ENCODE measurements at regions not wholly inside any gene's neighbourhood (a gene's known extent, or its start where the extent isn't known, plus 50 kb on each side); places are given as distances from the start of the nearest gene placed in this dataset.

DNA sequence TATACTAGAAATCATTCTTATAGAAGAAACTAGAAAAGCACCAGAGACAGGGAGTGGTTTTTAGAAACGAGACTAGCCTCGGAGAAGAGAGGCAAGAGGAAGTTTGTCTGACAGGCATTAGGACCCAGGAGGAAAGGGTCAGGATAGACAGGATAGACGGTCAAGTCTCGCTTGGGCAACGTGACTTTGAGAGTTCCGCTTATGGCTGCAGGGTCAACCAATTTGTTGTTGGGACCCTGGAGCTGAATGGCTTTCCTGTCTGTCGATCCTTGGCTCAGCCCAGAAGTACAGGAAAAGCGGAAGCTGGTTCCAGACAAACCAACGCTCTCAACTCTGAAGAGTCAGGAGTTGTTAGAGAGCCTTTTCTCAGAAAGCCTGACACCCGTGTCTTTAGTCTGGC is 191.2 kb downstream of the FZD1 start:
- no peak overlapping the region for H3K4me3 ChIP-seq (ENCODE audit: low read depth, low read length)
- POLR2A ChIA-PET: no interaction called here
- TF ChIP-seq, protein P1, sequence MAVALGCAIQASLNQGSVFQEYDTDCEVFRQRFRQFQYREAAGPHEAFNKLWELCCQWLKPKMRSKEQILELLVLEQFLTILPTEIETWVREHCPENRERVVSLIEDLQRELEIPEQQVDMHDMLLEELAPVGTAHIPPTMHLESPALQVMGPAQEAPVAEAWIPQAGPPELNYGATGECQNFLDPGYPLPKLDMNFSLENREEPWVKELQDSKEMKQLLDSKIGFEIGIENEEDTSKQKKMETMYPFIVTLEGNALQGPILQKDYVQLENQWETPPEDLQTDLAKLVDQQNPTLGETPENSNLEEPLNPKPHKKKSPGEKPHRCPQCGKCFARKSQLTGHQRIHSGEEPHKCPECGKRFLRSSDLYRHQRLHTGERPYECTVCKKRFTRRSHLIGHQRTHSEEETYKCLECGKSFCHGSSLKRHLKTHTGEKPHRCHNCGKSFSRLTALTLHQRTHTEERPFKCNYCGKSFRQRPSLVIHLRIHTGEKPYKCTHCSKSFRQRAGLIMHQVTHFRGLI (tag by site-specific recombination; IDR thresholded peaks at IDR 0.05): no peak
- TF ChIP-seq OSR2 (tag by site-specific recombination; IDR thresholded peaks at IDR 0.05) (no peak), ZFHX2 (tag by site-specific recombination; conservative IDR thresholded peaks at IDR 0.05) (no peak), ZNF366 (tag by site-specific recombination; conservative IDR thresholded peaks at IDR 0.05) (no peak), ZNF16 (tag by site-specific recombination; IDR thresholded peaks at IDR 0.05; ENCODE audit: low read depth) (no peak), ZNF530 (tag by site-specific recombination; IDR thresholded peaks at IDR 0.05; ENCODE audit: low read depth) (no peak), ZNF624 (tag by site-specific recombination; IDR thresholded peaks at IDR 0.05) (no peak), ZBTB48 (tag by site-specific recombination; IDR thresholded peaks at IDR 0.05) (no peak), BCL11B (tag by site-specific recombination; IDR thresholded peaks at IDR 0.05; ENCODE audit: low read depth) (no peak), GLI4 (tag by site-specific recombination; IDR thresholded peaks at IDR 0.05) (no peak)
- TF ChIP-seq, protein P2, sequence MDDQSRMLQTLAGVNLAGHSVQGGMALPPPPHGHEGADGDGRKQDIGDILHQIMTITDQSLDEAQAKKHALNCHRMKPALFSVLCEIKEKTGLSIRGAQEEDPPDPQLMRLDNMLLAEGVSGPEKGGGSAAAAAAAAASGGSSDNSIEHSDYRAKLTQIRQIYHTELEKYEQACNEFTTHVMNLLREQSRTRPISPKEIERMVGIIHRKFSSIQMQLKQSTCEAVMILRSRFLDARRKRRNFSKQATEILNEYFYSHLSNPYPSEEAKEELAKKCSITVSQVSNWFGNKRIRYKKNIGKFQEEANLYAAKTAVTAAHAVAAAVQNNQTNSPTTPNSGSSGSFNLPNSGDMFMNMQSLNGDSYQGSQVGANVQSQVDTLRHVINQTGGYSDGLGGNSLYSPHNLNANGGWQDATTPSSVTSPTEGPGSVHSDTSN (CRISPR knock-in tag; IDR thresholded peaks at IDR 0.05): no peak

DNA sequence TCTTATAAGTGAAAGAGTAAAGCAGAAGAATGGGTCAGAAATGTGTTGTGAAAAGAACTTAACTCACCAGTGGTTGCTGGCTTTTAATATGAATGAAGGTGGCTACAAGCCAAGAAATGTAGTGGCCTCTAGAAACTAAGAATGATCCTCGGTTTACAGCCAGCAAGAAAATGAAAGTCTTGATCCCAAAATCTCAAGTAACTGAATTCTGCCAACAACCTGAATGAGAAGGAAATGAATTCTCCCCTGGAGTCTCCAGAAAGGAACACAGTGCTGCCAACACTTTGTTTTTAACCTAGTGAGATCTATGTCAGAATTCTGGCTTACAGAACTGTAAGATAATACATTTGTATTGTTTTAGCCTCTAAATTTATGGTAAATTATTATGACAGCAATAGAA is 193.0 kb downstream of the FZD1 start:
- POLR2A ChIA-PET: no interaction called here
- CTCF ChIA-PET: no interaction called here
- no peaks in the 10 kb centered on the region for H3K9me3 ChIP-seq (ENCODE audit: control insufficient read depth, insufficient read depth, low read depth, low read length)
- no peaks in the 10 kb centered on the region for H3K36me3 ChIP-seq (ENCODE audit: control insufficient read depth in 2 of 2, insufficient read depth in 1 of 2, low read length in 2 of 2)
- H3K4me3 ChIP-seq (ENCODE audit: low read depth, low read length): no peak overlapping the region
- H3K4me1 ChIP-seq (ENCODE audit: control insufficient read depth, insufficient read depth, low read length): no peaks in the 10 kb centered on the region
- no peak overlapping the region for H3K27ac ChIP-seq (ENCODE audit: extremely low read depth, low read depth, low read length)
- TF ChIP-seq TCF7L2 (IDR thresholded peaks at IDR 0.05; ENCODE audit: borderline replicate concordance, low read depth, low read length) (no peak), ZNF555 (tag by site-specific recombination; conservative IDR thresholded peaks at IDR 0.05) (no peak), ZNF311 (tag by site-specific recombination; IDR thresholded peaks at IDR 0.05; ENCODE audit: borderline replicate concordance) (no peak), ZNF658 (tag by site-specific recombination; IDR thresholded peaks at IDR 0.05) (no peak), ZNF626 (tag by site-specific recombination; IDR thresholded peaks at IDR 0.05) (no peak), ZNF341 (tag by site-specific recombination; IDR thresholded peaks at IDR 0.05; ENCODE audit: low read depth) (no peak), ZNF202 (tag by site-specific recombination; IDR thresholded peaks at IDR 0.05; ENCODE audit: borderline replicate concordance) (no peak), ZNF561 (tag by site-specific recombination; IDR thresholded peaks at IDR 0.05; ENCODE audit: borderline replicate concordance) (no peak)
- TF ChIP-seq, protein P3, sequence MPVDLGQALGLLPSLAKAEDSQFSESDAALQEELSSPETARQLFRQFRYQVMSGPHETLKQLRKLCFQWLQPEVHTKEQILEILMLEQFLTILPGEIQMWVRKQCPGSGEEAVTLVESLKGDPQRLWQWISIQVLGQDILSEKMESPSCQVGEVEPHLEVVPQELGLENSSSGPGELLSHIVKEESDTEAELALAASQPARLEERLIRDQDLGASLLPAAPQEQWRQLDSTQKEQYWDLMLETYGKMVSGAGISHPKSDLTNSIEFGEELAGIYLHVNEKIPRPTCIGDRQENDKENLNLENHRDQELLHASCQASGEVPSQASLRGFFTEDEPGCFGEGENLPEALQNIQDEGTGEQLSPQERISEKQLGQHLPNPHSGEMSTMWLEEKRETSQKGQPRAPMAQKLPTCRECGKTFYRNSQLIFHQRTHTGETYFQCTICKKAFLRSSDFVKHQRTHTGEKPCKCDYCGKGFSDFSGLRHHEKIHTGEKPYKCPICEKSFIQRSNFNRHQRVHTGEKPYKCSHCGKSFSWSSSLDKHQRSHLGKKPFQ (tag by site-specific recombination; IDR thresholded peaks at IDR 0.05): no peak

More for the DNA sequence above, 191.2 kb downstream of the FZD1 start:
- no peaks in the 10 kb centered on the region for H3K4me1 ChIP-seq (ENCODE audit: control insufficient read depth, insufficient read depth, low read length)
- H3K9me3 ChIP-seq (ENCODE audit: control insufficient read depth, insufficient read depth, low read depth, low read length): no peaks in the 10 kb centered on the region
- CTCF ChIA-PET: no interaction called here
- no peaks in the 10 kb centered on the region for H3K36me3 ChIP-seq (ENCODE audit: control insufficient read depth in 2 of 2, insufficient read depth in 1 of 2, low read length in 2 of 2)
- no peak overlapping the region for H3K27ac ChIP-seq (ENCODE audit: extremely low read depth, low read depth, low read length)

DNA sequence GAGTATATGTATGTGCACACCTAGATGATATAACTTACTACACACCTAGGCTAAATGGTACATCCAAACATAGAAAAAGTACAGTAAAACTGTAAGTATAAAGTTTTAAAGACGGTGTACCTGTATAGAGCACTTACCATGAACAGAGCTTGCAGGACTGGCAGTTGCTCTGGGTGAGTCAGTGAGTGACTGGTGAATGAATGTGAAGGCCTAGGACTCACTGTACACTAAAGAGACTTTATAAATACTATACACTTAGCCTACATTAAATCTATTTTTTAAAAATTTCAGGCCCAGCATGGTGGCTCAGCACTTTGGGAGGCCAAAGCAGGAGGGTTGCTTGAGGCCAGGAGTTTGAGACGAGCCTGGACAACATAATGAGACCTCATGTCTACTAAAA is 195.3 kb downstream of the FZD1 start:
- no peaks in the 10 kb centered on the region for H3K36me3 ChIP-seq (ENCODE audit: control insufficient read depth in 2 of 2, insufficient read depth in 1 of 2, low read length in 2 of 2)
- H3K9me3 ChIP-seq (ENCODE audit: control insufficient read depth, insufficient read depth, low read depth, low read length): no peaks in the 10 kb centered on the region
- ChIA-PET POLR2A (no interaction called here), CTCF (no interaction called here)
- no peak overlapping the region for H3K27ac ChIP-seq (ENCODE audit: extremely low read depth, low read depth, low read length)
- no peak overlapping the region for H3K4me3 ChIP-seq (ENCODE audit: low read depth, low read length)
- H3K4me1 ChIP-seq (ENCODE audit: control insufficient read depth, insufficient read depth, low read length): no peaks in the 10 kb centered on the region
- no peak for TF ChIP-seq ZNF843 (tag by site-specific recombination; IDR thresholded peaks at IDR 0.05)
- TF ChIP-seq MEIS1 (CRISPR knock-in tag; IDR thresholded peaks at IDR 0.05; ENCODE audit: borderline replicate concordance): no peak
- TF ChIP-seq, protein P4, sequence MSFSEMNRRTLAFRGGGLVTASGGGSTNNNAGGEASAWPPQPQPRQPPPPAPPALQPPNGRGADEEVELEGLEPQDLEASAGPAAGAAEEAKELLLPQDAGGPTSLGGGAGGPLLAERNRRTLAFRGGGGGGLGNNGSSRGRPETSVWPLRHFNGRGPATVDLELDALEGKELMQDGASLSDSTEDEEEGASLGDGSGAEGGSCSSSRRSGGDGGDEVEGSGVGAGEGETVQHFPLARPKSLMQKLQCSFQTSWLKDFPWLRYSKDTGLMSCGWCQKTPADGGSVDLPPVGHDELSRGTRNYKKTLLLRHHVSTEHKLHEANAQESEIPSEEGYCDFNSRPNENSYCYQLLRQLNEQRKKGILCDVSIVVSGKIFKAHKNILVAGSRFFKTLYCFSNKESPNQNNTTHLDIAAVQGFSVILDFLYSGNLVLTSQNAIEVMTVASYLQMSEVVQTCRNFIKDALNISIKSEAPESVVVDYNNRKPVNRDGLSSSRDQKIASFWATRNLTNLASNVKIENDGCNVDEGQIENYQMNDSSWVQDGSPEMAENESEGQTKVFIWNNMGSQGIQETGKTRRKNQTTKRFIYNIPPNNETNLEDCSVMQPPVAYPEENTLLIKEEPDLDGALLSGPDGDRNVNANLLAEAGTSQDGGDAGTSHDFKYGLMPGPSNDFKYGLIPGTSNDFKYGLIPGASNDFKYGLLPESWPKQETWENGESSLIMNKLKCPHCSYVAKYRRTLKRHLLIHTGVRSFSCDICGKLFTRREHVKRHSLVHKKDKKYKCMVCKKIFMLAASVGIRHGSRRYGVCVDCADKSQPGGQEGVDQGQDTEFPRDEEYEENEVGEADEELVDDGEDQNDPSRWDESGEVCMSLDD (tag by site-specific recombination; IDR thresholded peaks at IDR 0.05): no peak
- no peak for TF ChIP-seq FEZF1 (tag by site-specific recombination; IDR thresholded peaks at IDR 0.05)
- TF ChIP-seq ZBTB48 (tag by site-specific recombination; IDR thresholded peaks at IDR 0.05): no peak
- TF ChIP-seq, protein P2 (CRISPR knock-in tag; IDR thresholded peaks at IDR 0.05): no peak
- TF ChIP-seq ZNF544 (tag by site-specific recombination; IDR thresholded peaks at IDR 0.05): no peak
- TF ChIP-seq ZNF558 (tag by site-specific recombination; IDR thresholded peaks at IDR 0.05): no peak
